ENCODE measurements at regions not wholly inside any gene's neighbourhood (a gene's known extent, or its start where the extent isn't known, plus 50 kb on each side); places are given as distances from the start of the nearest gene placed in this dataset.
A peak's percentile ranks its signal among the peaks of the same experiment; 100 is the strongest.
"Not testable (repeated sequence)": the region's sequence is repeated elsewhere in the genome, so short reads cannot be mapped to it uniquely, and the experiment has no call there.

GRCh38 chrX:109054181-109054581, 317.8 kb upstream of the IRS4 start:
- H3K4me3 ChIP-seq (ENCODE audit: insufficient read depth, low read depth, low read length); H3K27me3 ChIP-seq (ENCODE audit: control insufficient read depth, insufficient read depth, low read length); H3K36me3 ChIP-seq (replicated peaks; ENCODE audit: control insufficient read depth, insufficient read depth, low read length): not testable (repeated sequence)
- DNase-seq, result peak; percentile 12

GRCh38 chrX:109049903-109050302, 313.5 kb upstream of the IRS4 start:
- DNase-seq, result peak; percentile 43
- H3K4me3 ChIP-seq (ENCODE audit: insufficient read depth, low read depth, low read length), result no peak overlapping the region
- no peaks in the 10 kb centered on the region for H3K27me3 ChIP-seq (ENCODE audit: control insufficient read depth, insufficient read depth, low read length)
- no peaks in the 10 kb centered on the region for H3K36me3 ChIP-seq (replicated peaks; ENCODE audit: control insufficient read depth, insufficient read depth, low read length)

GRCh38 chrX:109049416-109049815, 313.1 kb upstream of the IRS4 start:
- no peak overlapping the region for H3K4me3 ChIP-seq (ENCODE audit: insufficient read depth, low read depth, low read length)
- DNase-seq, result peak; percentile 6
- no peaks in the 10 kb centered on the region for H3K27me3 ChIP-seq (ENCODE audit: control insufficient read depth, insufficient read depth, low read length)
- H3K36me3 ChIP-seq (replicated peaks; ENCODE audit: control insufficient read depth, insufficient read depth, low read length), result no peaks in the 10 kb centered on the region

GRCh38 chrX:109040057-109040456, 303.7 kb upstream of the IRS4 start:
- H3K27me3 ChIP-seq (ENCODE audit: control insufficient read depth, insufficient read depth, low read length), result no peaks in the 10 kb centered on the region
- peak; percentile 33 for DNase-seq
- H3K4me3 ChIP-seq (ENCODE audit: insufficient read depth, low read depth, low read length), result no peak overlapping the region
- no peaks in the 10 kb centered on the region for H3K36me3 ChIP-seq (replicated peaks; ENCODE audit: control insufficient read depth, insufficient read depth, low read length)

- no peak for DNase-seq
- no peak overlapping the region for H3K4me3 ChIP-seq (ENCODE audit: insufficient read depth, low read depth, low read length)
- no peaks in the 10 kb centered on the region for H3K27me3 ChIP-seq (ENCODE audit: control insufficient read depth, insufficient read depth, low read length)
- H3K36me3 ChIP-seq (replicated peaks; ENCODE audit: control insufficient read depth, insufficient read depth, low read length), result no peaks in the 10 kb centered on the region
Observed at GRCh38 chrX:109036624-109037023, 300.3 kb upstream of the IRS4 start.

GRCh38 chrX:108993909-108994308, 257.5 kb upstream of the IRS4 start:
- no peak for DNase-seq
- Histone ChIP-seq H3K27me3 (ENCODE audit: control insufficient read depth, insufficient read depth, low read length) (no peaks in the 10 kb centered on the region), H3K4me3 (ENCODE audit: insufficient read depth, low read depth, low read length) (no peak overlapping the region), H3K36me3 (replicated peaks; ENCODE audit: control insufficient read depth, insufficient read depth, low read length) (no peaks in the 10 kb centered on the region)

GRCh38 chrX:108972899-108973298, 236.5 kb upstream of the IRS4 start:
- not testable (repeated sequence) for H3K27me3 ChIP-seq (ENCODE audit: control insufficient read depth, insufficient read depth, low read length); DNase-seq; H3K36me3 ChIP-seq (replicated peaks; ENCODE audit: control insufficient read depth, insufficient read depth, low read length); H3K4me3 ChIP-seq (ENCODE audit: insufficient read depth, low read depth, low read length)

GRCh38 chrX:108947205-108947604, 210.8 kb upstream of the IRS4 start:
- DNase-seq, result no peak
- H3K36me3 ChIP-seq (replicated peaks; ENCODE audit: control insufficient read depth, insufficient read depth, low read length), result no peaks in the 10 kb centered on the region
- no peaks in the 10 kb centered on the region for H3K27me3 ChIP-seq (ENCODE audit: control insufficient read depth, insufficient read depth, low read length)
- no peak overlapping the region for H3K4me3 ChIP-seq (ENCODE audit: insufficient read depth, low read depth, low read length)

GRCh38 chrX:108946531-108946930, 210.2 kb upstream of the IRS4 start:
- H3K27me3 ChIP-seq (ENCODE audit: control insufficient read depth, insufficient read depth, low read length), result no peaks in the 10 kb centered on the region
- H3K36me3 ChIP-seq (replicated peaks; ENCODE audit: control insufficient read depth, insufficient read depth, low read length), result no peaks in the 10 kb centered on the region
- no peak for DNase-seq
- no peak overlapping the region for H3K4me3 ChIP-seq (ENCODE audit: insufficient read depth, low read depth, low read length)

GRCh38 chrX:108945883-108946523, 209.6 kb upstream of the IRS4 start:
- DNase-seq, result no peak
- H3K27me3 ChIP-seq (ENCODE audit: control insufficient read depth, insufficient read depth, low read length), result no peaks in the 10 kb centered on the region
- H3K36me3 ChIP-seq (replicated peaks; ENCODE audit: control insufficient read depth, insufficient read depth, low read length), result no peaks in the 10 kb centered on the region
- no peak overlapping the region for H3K4me3 ChIP-seq (ENCODE audit: insufficient read depth, low read depth, low read length)

GRCh38 chrX:108914791-108915190, 178.4 kb upstream of the IRS4 start:
- Histone ChIP-seq H3K4me3 (ENCODE audit: insufficient read depth, low read depth, low read length) (no peak overlapping the region), H3K36me3 (replicated peaks; ENCODE audit: control insufficient read depth, insufficient read depth, low read length) (no peaks in the 10 kb centered on the region), H3K27me3 (ENCODE audit: control insufficient read depth, insufficient read depth, low read length) (no peaks in the 10 kb centered on the region)
- DNase-seq, result no peak

GRCh38 chrX:108903831-108904230, 167.5 kb upstream of the IRS4 start:
- not testable (repeated sequence) for H3K27me3 ChIP-seq (ENCODE audit: control insufficient read depth, insufficient read depth, low read length); H3K36me3 ChIP-seq (replicated peaks; ENCODE audit: control insufficient read depth, insufficient read depth, low read length); DNase-seq; H3K4me3 ChIP-seq (ENCODE audit: insufficient read depth, low read depth, low read length)

- H3K36me3 ChIP-seq (replicated peaks; ENCODE audit: control insufficient read depth, insufficient read depth, low read length), result no peaks in the 10 kb centered on the region
- DNase-seq, result no peak
Observed at GRCh38 chrX:108900333-108900732, 164.0 kb upstream of the IRS4 start.

GRCh38 chrX:108896349-108896748, 160.0 kb upstream of the IRS4 start:
- H3K4me3 ChIP-seq (ENCODE audit: insufficient read depth, low read depth, low read length); H3K27me3 ChIP-seq (ENCODE audit: control insufficient read depth, insufficient read depth, low read length); H3K36me3 ChIP-seq (replicated peaks; ENCODE audit: control insufficient read depth, insufficient read depth, low read length); DNase-seq: not testable (repeated sequence)

More at GRCh38 chrX:108900333-108900732, 164.0 kb upstream of the IRS4 start:
- Histone ChIP-seq H3K4me3 (ENCODE audit: insufficient read depth, low read depth, low read length) (no peak overlapping the region), H3K27me3 (ENCODE audit: control insufficient read depth, insufficient read depth, low read length) (no peaks in the 10 kb centered on the region)

- Histone ChIP-seq H3K27me3 (ENCODE audit: control insufficient read depth, insufficient read depth, low read length) (no peaks in the 10 kb centered on the region), H3K36me3 (replicated peaks; ENCODE audit: control insufficient read depth, insufficient read depth, low read length) (no peaks in the 10 kb centered on the region)
- no peak for DNase-seq
Observed at GRCh38 chrX:108892501-108892900, 156.1 kb upstream of the IRS4 start.

GRCh38 chrX:108875548-108875947, 139.2 kb upstream of the IRS4 start:
- peak; percentile 13 for DNase-seq
- Histone ChIP-seq H3K4me3 (ENCODE audit: insufficient read depth, low read depth, low read length) (no peak overlapping the region), H3K36me3 (replicated peaks; ENCODE audit: control insufficient read depth, insufficient read depth, low read length) (no peaks in the 10 kb centered on the region), H3K27me3 (ENCODE audit: control insufficient read depth, insufficient read depth, low read length) (no peaks in the 10 kb centered on the region)

More at GRCh38 chrX:108892501-108892900, 156.1 kb upstream of the IRS4 start:
- no peak overlapping the region for H3K4me3 ChIP-seq (ENCODE audit: insufficient read depth, low read depth, low read length)
